ENCODE measurements at regions not wholly inside any gene's neighbourhood (a gene's known extent, or its start where the extent isn't known, plus 50 kb on each side); places are given as distances from the start of the nearest gene placed in this dataset.
"Not testable (repeated sequence)": the region's sequence is repeated elsewhere in the genome, so short reads cannot be mapped to it uniquely, and the experiment has no call there.

- DNase-seq (ENCODE audit: low spot score): no peak
Measured at GRCh38 chr14:97074856-97075255, 277.7 kb downstream of the VRK1 start.

GRCh38 chr14:97077253-97077653, 280.1 kb downstream of the VRK1 start:
- no peak for DNase-seq (ENCODE audit: low spot score)

- DNase-seq (ENCODE audit: low spot score): no peak
Measured at GRCh38 chr14:97077687-97078086, 280.5 kb downstream of the VRK1 start.

GRCh38 chr14:97080991-97081390, 283.8 kb downstream of the VRK1 start:
- no peak for DNase-seq (ENCODE audit: low spot score)

GRCh38 chr14:97095269-97095668, 298.1 kb downstream of the VRK1 start:
- no peak for DNase-seq (ENCODE audit: low spot score)

- no peak for DNase-seq (ENCODE audit: low spot score)
Measured at GRCh38 chr14:97097296-97097695, 300.1 kb downstream of the VRK1 start.

- DNase-seq (ENCODE audit: low spot score): no peak
Measured at GRCh38 chr14:97100306-97100705, 303.1 kb downstream of the VRK1 start.

GRCh38 chr14:97101561-97101960, 304.4 kb downstream of the VRK1 start:
- DNase-seq (ENCODE audit: low spot score): no peak

- no peak for DNase-seq (ENCODE audit: low spot score)
Measured at GRCh38 chr14:97104029-97104428, 306.8 kb downstream of the VRK1 start.

- no peak for DNase-seq (ENCODE audit: low spot score)
Measured at GRCh38 chr14:97106166-97106565, 309.0 kb downstream of the VRK1 start.

- DNase-seq (ENCODE audit: low spot score): no peak
Measured at GRCh38 chr14:97106609-97107008, 309.4 kb downstream of the VRK1 start.

GRCh38 chr14:97107080-97107479, 309.9 kb downstream of the VRK1 start:
- DNase-seq (ENCODE audit: low spot score): no peak

GRCh38 chr14:97107760-97108159, 310.6 kb downstream of the VRK1 start:
- DNase-seq (ENCODE audit: low spot score): no peak

- no peak for DNase-seq (ENCODE audit: low spot score)
Measured at GRCh38 chr14:97109234-97109633, 312.1 kb downstream of the VRK1 start.

- no peak for DNase-seq (ENCODE audit: low spot score)
Measured at GRCh38 chr14:97113339-97113738, 316.2 kb downstream of the VRK1 start.

GRCh38 chr14:97116546-97116945, 319.4 kb downstream of the VRK1 start:
- DNase-seq (ENCODE audit: low spot score): no peak

- no peak for DNase-seq (ENCODE audit: low spot score)
Measured at GRCh38 chr14:97117693-97118092, 320.5 kb downstream of the VRK1 start.

GRCh38 chr14:97120204-97120603, 323.0 kb downstream of the VRK1 start:
- DNase-seq (ENCODE audit: low spot score): no peak

GRCh38 chr14:97120611-97121031, 323.4 kb downstream of the VRK1 start:
- DNase-seq (ENCODE audit: low spot score): no peak

GRCh38 chr14:97129639-97130038, 332.5 kb downstream of the VRK1 start:
- no peak for DNase-seq (ENCODE audit: low spot score)

GRCh38 chr14:97135847-97136246, 338.7 kb downstream of the VRK1 start:
- not testable (repeated sequence) for DNase-seq (ENCODE audit: low spot score)

GRCh38 chr14:97137705-97138104, 340.5 kb downstream of the VRK1 start:
- DNase-seq (ENCODE audit: low spot score): no peak

- DNase-seq (ENCODE audit: low spot score): no peak
Measured at GRCh38 chr14:97138801-97139200, 341.6 kb downstream of the VRK1 start.

GRCh38 chr14:97143011-97143410, 345.8 kb downstream of the VRK1 start:
- DNase-seq (ENCODE audit: low spot score): no peak

- DNase-seq (ENCODE audit: low spot score): peak; percentile 57
Measured at GRCh38 chr14:97143456-97143855, 346.3 kb downstream of the VRK1 start.
